ENCODE measurements at regions not wholly inside any gene's neighbourhood (a gene's known extent, or its start where the extent isn't known, plus 50 kb on each side); places are given as distances from the start of the nearest gene placed in this dataset.

- DNase-seq = no peak
Observed at GRCh38 chr14:98093111-98093510, 1178.9 kb downstream of the BCL11B start.

GRCh38 chr14:98099527-98099926 lies 1172.5 kb downstream of the BCL11B start:
- no peak for DNase-seq

- DNase-seq = no peak
Observed at GRCh38 chr14:98101323-98101722, 1170.7 kb downstream of the BCL11B start.

GRCh38 chr14:98103705-98104104 lies 1168.3 kb downstream of the BCL11B start:
- no peak for DNase-seq

GRCh38 chr14:98109326-98109725 lies 1162.7 kb downstream of the BCL11B start:
- no peak for DNase-seq

GRCh38 chr14:98112194-98112780 lies 1159.7 kb downstream of the BCL11B start:
- DNase-seq = no peak

- no peak for DNase-seq
Observed at GRCh38 chr14:98114122-98114895, 1157.7 kb downstream of the BCL11B start.

- DNase-seq = no peak
Observed at GRCh38 chr14:98114946-98115345, 1157.1 kb downstream of the BCL11B start.

- no peak for DNase-seq
Observed at GRCh38 chr14:98118749-98119148, 1153.2 kb downstream of the BCL11B start.

GRCh38 chr14:98119739-98120138 lies 1152.3 kb downstream of the BCL11B start:
- no peak for DNase-seq

GRCh38 chr14:98120831-98121464 lies 1151.0 kb downstream of the BCL11B start:
- DNase-seq = no peak

- no peak for DNase-seq
Observed at GRCh38 chr14:98122527-98122926, 1149.5 kb downstream of the BCL11B start.

GRCh38 chr14:98130691-98131090 lies 1141.3 kb downstream of the BCL11B start:
- DNase-seq = no peak

- no peak for DNase-seq
Observed at GRCh38 chr14:98131406-98131805, 1140.6 kb downstream of the BCL11B start.

- DNase-seq = no peak
Observed at GRCh38 chr14:98133806-98134205, 1138.2 kb downstream of the BCL11B start.

GRCh38 chr14:98136012-98136789 lies 1135.8 kb downstream of the BCL11B start:
- no peak for DNase-seq

GRCh38 chr14:98137131-98138025 lies 1134.6 kb downstream of the BCL11B start:
- DNase-seq = no peak

GRCh38 chr14:98138666-98139065 lies 1133.3 kb downstream of the BCL11B start:
- no peak for DNase-seq

- DNase-seq = no peak
Observed at GRCh38 chr14:98140862-98141530, 1131.0 kb downstream of the BCL11B start.

GRCh38 chr14:98143566-98143965 lies 1128.4 kb downstream of the BCL11B start:
- no peak for DNase-seq

- no peak for DNase-seq
Observed at GRCh38 chr14:98144964-98145363, 1127.0 kb downstream of the BCL11B start.

GRCh38 chr14:98146416-98146815 lies 1125.6 kb downstream of the BCL11B start:
- no peak for DNase-seq
